ENCODE measurements at regions not wholly inside any gene's neighbourhood (a gene's known extent, or its start where the extent isn't known, plus 50 kb on each side); places are given as distances from the start of the nearest gene placed in this dataset.

- H3K4me3 ChIP-seq (ENCODE audit: low read depth, low read length): no peak overlapping the region
- no peak for DNase-seq (ENCODE audit: low read depth)
- TF ChIP-seq CTCF (IDR thresholded peaks at IDR 0.05; ENCODE audit: control insufficient read depth, extremely low read depth, insufficient read depth): no peak
Measured at GRCh38 chrX:40359593-40359992, 221.2 kb upstream of the ATP6AP2 start.

GRCh38 chrX:40358994-40359393, 221.8 kb upstream of the ATP6AP2 start:
- TF ChIP-seq CTCF (IDR thresholded peaks at IDR 0.05; ENCODE audit: control insufficient read depth, extremely low read depth, insufficient read depth): no peak
- no peak overlapping the region for H3K4me3 ChIP-seq (ENCODE audit: low read depth, low read length)
- no peak for DNase-seq (ENCODE audit: low read depth)

GRCh38 chrX:40349251-40349650, 231.5 kb upstream of the ATP6AP2 start:
- no peak for TF ChIP-seq CTCF (IDR thresholded peaks at IDR 0.05; ENCODE audit: control insufficient read depth, extremely low read depth, insufficient read depth)
- no peak overlapping the region for H3K4me3 ChIP-seq (ENCODE audit: low read depth, low read length)
- DNase-seq (ENCODE audit: low read depth): no peak

GRCh38 chrX:40346379-40346778, 234.4 kb upstream of the ATP6AP2 start:
- DNase-seq (ENCODE audit: low read depth): no peak
- TF ChIP-seq CTCF (IDR thresholded peaks at IDR 0.05; ENCODE audit: control insufficient read depth, extremely low read depth, insufficient read depth): no peak
- no peak overlapping the region for H3K4me3 ChIP-seq (ENCODE audit: low read depth, low read length)

- H3K4me3 ChIP-seq (ENCODE audit: low read depth, low read length): no peak overlapping the region
- TF ChIP-seq CTCF (IDR thresholded peaks at IDR 0.05; ENCODE audit: control insufficient read depth, extremely low read depth, insufficient read depth): no peak
- DNase-seq (ENCODE audit: low read depth): no peak
Measured at GRCh38 chrX:40343319-40343718, 237.5 kb upstream of the ATP6AP2 start.

GRCh38 chrX:40340116-40340515, 240.7 kb upstream of the ATP6AP2 start:
- TF ChIP-seq CTCF (IDR thresholded peaks at IDR 0.05; ENCODE audit: control insufficient read depth, extremely low read depth, insufficient read depth): no peak
- H3K4me3 ChIP-seq (ENCODE audit: low read depth, low read length): no peak overlapping the region
- DNase-seq (ENCODE audit: low read depth): no peak

GRCh38 chrX:40333344-40333743, 235.6 kb upstream of the BCOR start:
- no peak overlapping the region for H3K4me3 ChIP-seq (ENCODE audit: low read depth, low read length)
- TF ChIP-seq CTCF (IDR thresholded peaks at IDR 0.05; ENCODE audit: control insufficient read depth, extremely low read depth, insufficient read depth): no peak
- peak; percentile 4 for DNase-seq (ENCODE audit: low read depth)
